NCI-H2196 (cell line): ENCODE measurements at regions not wholly inside any gene's neighbourhood (a gene's known extent, or its start where the extent isn't known, plus 50 kb on each side); places are given as distances from the start of the nearest gene placed in this dataset.

Experiments
- DNase-seq: peaks from one replicate; lab custom pipeline; 2025; ENCODE audit not compliant: unreplicated experiment; lab: John Stamatoyannopoulos, UW

DNA sequence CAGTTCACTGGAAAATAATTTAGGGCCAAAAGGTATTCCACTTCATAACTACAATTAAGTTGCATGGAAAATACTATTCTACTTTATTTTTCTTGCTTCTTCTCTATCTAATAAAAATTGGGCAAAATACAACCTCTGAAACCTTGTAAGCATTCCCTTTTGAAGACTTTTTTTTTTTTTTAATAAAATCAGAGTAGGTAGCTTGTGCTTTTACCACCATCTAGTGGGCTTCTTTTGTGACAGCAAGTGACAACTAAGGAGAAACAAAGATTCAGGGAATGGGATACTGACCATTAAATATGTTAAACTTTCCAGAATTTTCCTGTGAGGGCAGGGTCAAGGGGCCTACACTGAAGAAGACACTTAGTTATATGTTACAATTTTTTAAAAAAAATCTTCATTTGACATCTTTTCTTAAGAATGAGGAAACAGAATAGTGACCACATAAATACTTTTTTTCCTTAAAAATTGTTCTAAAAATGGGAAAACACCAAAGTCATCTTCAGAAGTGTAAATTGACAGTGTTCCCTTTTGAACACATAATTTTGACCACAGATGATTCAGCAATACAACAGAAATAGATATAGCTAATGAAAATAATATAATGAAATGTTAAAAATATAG lies 1183.2 kb upstream of the ACVR2A start:
- DNase-seq, result peak; percentile 20

GRCh38 chr2:146659976-146660375 lies 1184.9 kb upstream of the ACVR2A start:
- no peak for DNase-seq

DNA sequence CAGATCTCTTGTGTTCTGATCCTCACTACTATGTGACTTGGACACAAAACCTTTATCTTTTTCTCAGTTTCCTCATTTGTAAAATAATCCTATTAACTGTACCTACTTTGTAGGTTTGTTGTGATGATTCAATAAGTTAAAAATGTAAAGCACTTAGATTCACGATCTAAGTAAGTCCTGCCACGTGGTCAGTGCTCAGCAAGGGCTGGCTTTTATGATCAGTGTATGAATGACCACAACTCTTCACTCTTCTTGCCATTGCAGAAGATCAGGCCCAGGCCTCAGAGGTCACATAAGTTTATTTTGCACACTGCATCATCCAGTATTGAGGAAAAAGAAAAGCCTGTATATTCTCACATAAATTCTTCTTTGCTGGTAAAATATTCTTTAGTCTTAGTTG lies 1192.5 kb upstream of the ACVR2A start:
- DNase-seq, result no peak

GRCh38 chr2:146651361-146651760 lies 1193.5 kb upstream of the ACVR2A start:
- no peak for DNase-seq

GRCh38 chr2:146642066-146642465 lies 1202.8 kb upstream of the ACVR2A start:
- no peak for DNase-seq

- no peak for DNase-seq
Measured at GRCh38 chr2:146634230-146635097, 1210.4 kb upstream of the ACVR2A start.

- DNase-seq, result no peak
Measured at GRCh38 chr2:146633159-146633558, 1211.7 kb upstream of the ACVR2A start.

- DNase-seq, result no peak
Measured at GRCh38 chr2:146632707-146633106, 1212.1 kb upstream of the ACVR2A start.

GRCh38 chr2:146624430-146625160 lies 1220.2 kb upstream of the ACVR2A start:
- DNase-seq, result no peak

GRCh38 chr2:146623771-146624170 lies 1221.1 kb upstream of the ACVR2A start:
- no peak for DNase-seq

GRCh38 chr2:146621656-146622055 lies 1223.2 kb upstream of the ACVR2A start:
- no peak for DNase-seq

DNA sequence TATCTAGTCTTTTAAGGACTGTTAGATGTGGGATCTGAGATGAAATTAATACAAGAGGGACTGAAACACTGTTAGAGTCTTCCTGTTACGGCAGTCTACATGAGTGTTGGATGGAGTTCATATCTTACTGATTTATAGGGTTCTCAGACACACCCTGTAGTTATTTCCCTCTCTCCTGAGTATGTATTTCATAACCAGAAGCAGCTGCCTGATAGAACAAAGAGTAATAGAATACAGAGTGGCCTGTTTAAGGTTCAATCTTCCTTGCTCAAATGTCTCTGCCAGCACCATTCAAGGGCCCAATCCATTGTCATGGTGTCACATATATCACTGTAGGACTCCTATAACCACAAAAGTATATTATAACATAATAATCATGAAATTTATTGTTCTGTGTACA lies 1229.1 kb upstream of the ACVR2A start:
- DNase-seq, result no peak

GRCh38 chr2:146608490-146608889 lies 1236.3 kb upstream of the ACVR2A start:
- DNase-seq, result no peak

DNA sequence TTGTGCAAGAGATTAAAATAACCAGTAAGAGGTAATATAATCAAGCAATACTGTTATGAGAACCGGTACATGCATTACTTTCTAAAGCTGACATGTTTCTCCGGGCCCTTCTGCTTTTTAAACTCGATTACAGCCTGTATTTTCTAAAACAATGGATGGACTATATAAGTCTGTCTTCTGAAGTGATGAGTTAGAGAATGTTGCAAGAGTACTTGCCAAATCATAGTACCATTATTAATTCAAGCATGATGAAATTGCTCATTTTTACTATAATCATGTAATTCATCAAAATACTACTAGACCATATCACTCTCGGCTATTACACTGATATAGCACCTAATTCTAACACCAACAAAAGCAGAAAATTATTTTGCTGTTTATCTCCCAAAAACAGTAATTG lies 1240.3 kb upstream of the ACVR2A start:
- DNase-seq, result no peak

DNA sequence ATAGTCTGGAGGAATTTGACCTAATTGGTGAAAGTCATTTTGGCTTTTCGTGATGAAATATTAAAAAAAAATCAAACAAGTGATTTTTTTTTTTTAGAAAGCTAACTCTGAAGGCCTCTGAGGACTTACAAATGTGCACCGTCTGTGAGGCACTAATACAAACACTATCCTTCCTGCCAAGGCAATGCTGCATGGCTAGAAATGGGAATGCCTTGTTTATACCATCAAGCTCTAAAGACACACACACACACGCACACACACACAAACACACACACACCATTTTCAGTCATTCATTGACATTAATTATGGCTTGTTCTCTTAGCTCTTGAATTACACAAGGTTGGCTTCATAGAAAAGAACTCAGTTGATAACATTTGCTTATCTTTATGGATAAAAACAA lies 1242.0 kb upstream of the ACVR2A start:
- no peak for DNase-seq

DNA sequence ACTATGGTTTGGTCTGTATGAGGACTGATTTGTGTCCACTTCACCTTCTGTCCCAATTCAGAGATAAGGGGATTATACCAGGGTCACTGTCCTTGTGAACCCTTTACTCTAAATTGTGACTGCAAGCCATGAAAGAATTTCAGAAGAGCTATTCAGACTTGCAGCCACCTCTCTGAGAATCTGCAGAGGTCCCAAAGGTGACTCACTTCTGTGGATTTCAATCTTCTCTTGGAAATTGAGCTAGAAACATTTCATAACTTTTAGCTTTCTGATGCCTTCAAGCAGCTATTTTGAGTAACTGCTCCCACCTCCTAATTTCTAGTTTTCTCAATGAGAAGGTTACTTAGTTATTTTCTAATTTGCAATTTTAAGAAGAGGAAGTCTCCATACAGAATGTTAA lies 1242.4 kb upstream of the ACVR2A start:
- DNase-seq, result no peak

DNA sequence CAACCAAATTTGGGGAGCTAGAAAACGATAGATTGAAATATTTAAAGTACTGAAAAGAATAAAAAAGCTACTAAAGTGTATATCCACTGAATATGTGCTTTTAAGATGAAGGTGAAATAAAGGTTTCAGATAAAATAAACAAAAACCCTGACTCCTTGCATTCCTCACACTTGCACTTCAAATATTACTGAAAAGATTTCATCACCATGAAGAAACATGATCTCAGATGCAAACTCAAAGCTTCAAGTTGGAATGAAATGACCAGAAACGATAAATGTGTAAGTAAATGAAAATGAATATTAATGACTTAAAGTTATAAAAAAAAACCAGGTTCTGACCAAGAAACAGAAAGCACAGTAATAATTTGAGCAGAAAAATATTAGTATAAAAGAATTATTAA lies 1246.0 kb upstream of the ACVR2A start:
- DNase-seq, result no peak

- DNase-seq, result no peak
Measured at GRCh38 chr2:146597291-146597690, 1247.5 kb upstream of the ACVR2A start.

DNA sequence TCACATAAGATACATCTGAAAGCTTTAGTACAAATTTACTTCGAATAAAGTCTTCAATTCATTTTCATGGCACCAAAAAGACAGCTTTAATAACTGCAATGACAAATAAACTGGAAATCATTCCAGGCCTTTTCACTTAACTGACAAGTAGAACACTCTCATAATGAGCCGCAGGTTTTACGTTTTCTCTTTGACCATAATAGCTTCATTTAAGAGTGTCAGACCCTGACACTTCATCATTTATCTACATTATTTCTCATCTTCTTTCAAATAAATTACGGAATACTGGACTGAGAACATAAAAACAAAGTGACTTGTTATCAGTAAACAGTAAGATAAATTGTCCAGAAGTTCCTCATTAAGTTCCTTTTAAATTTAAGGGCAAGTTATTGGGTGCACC lies 1252.9 kb upstream of the ACVR2A start:
- DNase-seq, result no peak

- DNase-seq, result no peak
Measured at GRCh38 chr2:146587291-146587713, 1257.5 kb upstream of the ACVR2A start.

DNA sequence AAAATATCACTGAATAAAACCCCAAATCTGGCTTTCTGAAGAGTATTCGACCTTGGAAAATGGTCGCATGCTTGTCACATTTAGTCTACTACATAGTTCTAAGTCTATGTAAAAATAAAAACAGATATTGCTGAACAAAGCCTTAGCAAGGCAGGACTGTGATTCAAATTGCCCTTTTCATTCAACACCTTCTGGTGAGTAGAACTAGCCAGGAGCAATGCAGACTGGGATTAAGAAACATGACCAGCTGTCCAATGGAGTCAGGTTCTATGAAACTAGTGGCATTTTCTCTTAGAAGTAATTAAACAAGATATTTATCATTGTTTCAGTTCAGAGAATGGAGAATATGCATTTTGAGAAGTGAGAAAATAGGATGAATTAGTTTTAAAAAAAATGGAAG lies 1260.5 kb upstream of the ACVR2A start:
- no peak for DNase-seq
